ENCODE measurements at regions not wholly inside any gene's neighbourhood (a gene's known extent, or its start where the extent isn't known, plus 50 kb on each side); places are given as distances from the start of the nearest gene placed in this dataset.

DNA sequence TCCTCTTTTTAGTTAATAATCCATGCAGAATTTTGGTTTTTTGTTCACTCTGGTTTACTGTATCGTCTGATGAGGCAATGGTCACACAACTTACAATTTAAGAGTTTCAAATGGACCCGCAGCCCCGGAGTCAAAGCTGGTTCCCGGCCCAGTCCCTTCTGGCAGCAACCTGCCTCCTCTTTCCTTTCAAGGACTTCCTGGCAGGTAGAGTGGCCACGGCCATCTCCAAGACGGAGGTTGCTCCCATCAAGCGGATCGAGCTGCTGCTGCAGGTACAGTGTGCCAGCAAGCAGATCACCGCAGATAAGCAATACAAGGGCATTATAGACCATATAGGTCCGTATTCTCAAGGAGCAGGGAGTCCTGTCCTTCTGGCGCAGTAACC lies 218.2 kb downstream of the GJA1 start:
- TF ChIP-seq ZSCAN30 (tag by site-specific recombination; IDR thresholded peaks at IDR 0.05) (no peak), CTCF (tag by site-specific recombination; IDR thresholded peaks at IDR 0.05) (no peak), ZNF654 (tag by site-specific recombination; IDR thresholded peaks at IDR 0.05; ENCODE audit: low read depth) (no peak), HOXC10 (CRISPR knock-in tag; IDR thresholded peaks at IDR 0.05) (no peak), ZNF423 (tag by site-specific recombination; IDR thresholded peaks at IDR 0.05) (no peak), ZNF114 (tag by site-specific recombination; IDR thresholded peaks at IDR 0.05) (no peak), KLF16 (tag by site-specific recombination; IDR thresholded peaks at IDR 0.05) (no peak), RBAK (tag by site-specific recombination; IDR thresholded peaks at IDR 0.05) (no peak), ZNF561 (tag by site-specific recombination; IDR thresholded peaks at IDR 0.05; ENCODE audit: borderline replicate concordance) (no peak), ZNF37A (tag by site-specific recombination; IDR thresholded peaks at IDR 0.05) (no peak), ZNF704 (tag by site-specific recombination; IDR thresholded peaks at IDR 0.05) (no peak), YY1 (tag by site-specific recombination; IDR thresholded peaks at IDR 0.05) (no peak)
- TF ChIP-seq, protein P1, sequence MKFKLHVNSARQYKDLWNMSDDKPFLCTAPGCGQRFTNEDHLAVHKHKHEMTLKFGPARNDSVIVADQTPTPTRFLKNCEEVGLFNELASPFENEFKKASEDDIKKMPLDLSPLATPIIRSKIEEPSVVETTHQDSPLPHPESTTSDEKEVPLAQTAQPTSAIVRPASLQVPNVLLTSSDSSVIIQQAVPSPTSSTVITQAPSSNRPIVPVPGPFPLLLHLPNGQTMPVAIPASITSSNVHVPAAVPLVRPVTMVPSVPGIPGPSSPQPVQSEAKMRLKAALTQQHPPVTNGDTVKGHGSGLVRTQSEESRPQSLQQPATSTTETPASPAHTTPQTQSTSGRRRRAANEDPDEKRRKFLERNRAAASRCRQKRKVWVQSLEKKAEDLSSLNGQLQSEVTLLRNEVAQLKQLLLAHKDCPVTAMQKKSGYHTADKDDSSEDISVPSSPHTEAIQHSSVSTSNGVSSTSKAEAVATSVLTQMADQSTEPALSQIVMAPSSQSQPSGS (tag by site-specific recombination; IDR thresholded peaks at IDR 0.05; ENCODE audit: low read depth) = no peak
- TF ChIP-seq, protein P2, sequence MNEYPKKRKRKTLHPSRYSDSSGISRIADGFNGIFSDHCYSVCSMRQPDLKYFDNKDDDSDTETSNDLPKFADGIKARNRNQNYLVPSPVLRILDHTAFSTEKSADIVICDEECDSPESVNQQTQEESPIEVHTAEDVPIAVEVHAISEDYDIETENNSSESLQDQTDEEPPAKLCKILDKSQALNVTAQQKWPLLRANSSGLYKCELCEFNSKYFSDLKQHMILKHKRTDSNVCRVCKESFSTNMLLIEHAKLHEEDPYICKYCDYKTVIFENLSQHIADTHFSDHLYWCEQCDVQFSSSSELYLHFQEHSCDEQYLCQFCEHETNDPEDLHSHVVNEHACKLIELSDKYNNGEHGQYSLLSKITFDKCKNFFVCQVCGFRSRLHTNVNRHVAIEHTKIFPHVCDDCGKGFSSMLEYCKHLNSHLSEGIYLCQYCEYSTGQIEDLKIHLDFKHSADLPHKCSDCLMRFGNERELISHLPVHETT (tag by site-specific recombination; IDR thresholded peaks at IDR 0.05) = no peak
